HG03097 (cell line): ENCODE measurements at regions not wholly inside any gene's neighbourhood (a gene's known extent, or its start where the extent isn't known, plus 50 kb on each side); places are given as distances from the start of the nearest gene placed in this dataset.

Source experiments
- ATAC-seq: cut with Tn5 transposase; IDR thresholded peaks from one replicate; pipeline ENCODE4 v1.9.1; 2021; ENCODE audit not compliant: unreplicated experiment, low FRiP score

GRCh38 chr18:54023471-54023870 lies 201.0 kb downstream of the MBD2 start:
- ATAC-seq: no peak

- no peak for ATAC-seq
These were observed 203.5 kb downstream of the MBD2 start for GRCh38 chr18:54020966-54021365.

- no peak for ATAC-seq
These were observed 204.2 kb downstream of the MBD2 start for GRCh38 chr18:54020156-54020745.

GRCh38 chr18:54019641-54020040 lies 204.8 kb downstream of the MBD2 start:
- no peak for ATAC-seq

GRCh38 chr18:54013452-54013851 lies 211.0 kb downstream of the MBD2 start:
- no peak for ATAC-seq

GRCh38 chr18:54004828-54005227 lies 219.6 kb downstream of the MBD2 start:
- ATAC-seq: no peak

- no peak for ATAC-seq
These were observed 221.3 kb downstream of the MBD2 start for GRCh38 chr18:54003195-54003594.

- no peak for ATAC-seq
These were observed 227.4 kb downstream of the MBD2 start for GRCh38 chr18:53997064-53997463.

GRCh38 chr18:53994016-53994415 lies 230.5 kb downstream of the MBD2 start:
- ATAC-seq: no peak

- no peak for ATAC-seq
These were observed 232.7 kb downstream of the MBD2 start for GRCh38 chr18:53991805-53992204.

GRCh38 chr18:53991202-53991601 lies 233.3 kb downstream of the MBD2 start:
- no peak for ATAC-seq

GRCh38 chr18:53990485-53990884 lies 234.0 kb downstream of the MBD2 start:
- no peak for ATAC-seq

- no peak for ATAC-seq
These were observed 240.4 kb downstream of the MBD2 start for GRCh38 chr18:53984021-53984420.

GRCh38 chr18:53971331-53971730 lies 253.1 kb downstream of the MBD2 start:
- ATAC-seq: no peak

GRCh38 chr18:53952700-53953099 lies 271.8 kb downstream of the MBD2 start:
- no peak for ATAC-seq

- ATAC-seq: no peak
These were observed 273.9 kb downstream of the MBD2 start for GRCh38 chr18:53950545-53950944.

GRCh38 chr18:53948991-53949390 lies 275.5 kb downstream of the MBD2 start:
- ATAC-seq: no peak

- no peak for ATAC-seq
These were observed 277.3 kb downstream of the MBD2 start for GRCh38 chr18:53947092-53947640.

- no peak for ATAC-seq
These were observed 277.9 kb downstream of the MBD2 start for GRCh38 chr18:53946594-53946993.

GRCh38 chr18:53944721-53945120 lies 279.7 kb downstream of the MBD2 start:
- ATAC-seq: no peak

GRCh38 chr18:53943326-53943860 lies 281.1 kb downstream of the MBD2 start:
- no peak for ATAC-seq

- ATAC-seq: no peak
These were observed 282.7 kb downstream of the MBD2 start for GRCh38 chr18:53941601-53942338.
